GM18907 (cell line): ENCODE measurements at regions not wholly inside any gene's neighbourhood (a gene's known extent, or its start where the extent isn't known, plus 50 kb on each side); places are given as distances from the start of the nearest gene placed in this dataset.
A peak's percentile ranks its signal among the peaks of the same experiment; 100 is the strongest.
"Not testable (repeated sequence)": the region's sequence is repeated elsewhere in the genome, so short reads cannot be mapped to it uniquely, and the experiment has no call there.

Experiments used
- ATAC-seq: cut with Tn5 transposase; IDR thresholded peaks from one replicate; pipeline ENCODE4 v1.9.1; 2021; ENCODE audit warnings: mild to moderate bottlenecking, moderate library complexity; ENCODE audit not compliant: unreplicated experiment

- ATAC-seq, result not testable (repeated sequence)
These were observed 1471.5 kb downstream of the FOXD4L5 start for GRCh38 chr9:63813391-63814021.

DNA sequence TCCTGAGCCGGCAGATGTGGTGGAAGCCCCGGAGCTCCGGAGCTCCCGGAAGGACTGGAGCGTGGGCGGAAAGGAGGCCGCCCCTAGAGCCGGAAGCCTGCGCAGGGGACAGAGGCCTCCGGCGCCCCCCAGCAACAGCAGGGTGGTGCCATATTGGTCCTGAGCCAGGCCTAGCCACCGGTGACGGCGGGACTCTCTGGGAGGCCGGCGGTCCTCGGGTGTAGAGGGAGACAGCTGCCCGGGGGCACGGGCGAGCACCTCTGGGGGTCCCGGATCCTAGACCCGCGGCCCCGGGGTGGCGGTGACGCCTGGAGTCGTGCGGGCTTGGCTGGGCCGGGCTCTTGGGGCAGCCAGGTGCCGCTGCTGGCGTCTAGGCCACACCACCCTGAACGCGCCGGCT lies 1472.2 kb downstream of the FOXD4L5 start:
- ATAC-seq, result peak; percentile 69

DNA sequence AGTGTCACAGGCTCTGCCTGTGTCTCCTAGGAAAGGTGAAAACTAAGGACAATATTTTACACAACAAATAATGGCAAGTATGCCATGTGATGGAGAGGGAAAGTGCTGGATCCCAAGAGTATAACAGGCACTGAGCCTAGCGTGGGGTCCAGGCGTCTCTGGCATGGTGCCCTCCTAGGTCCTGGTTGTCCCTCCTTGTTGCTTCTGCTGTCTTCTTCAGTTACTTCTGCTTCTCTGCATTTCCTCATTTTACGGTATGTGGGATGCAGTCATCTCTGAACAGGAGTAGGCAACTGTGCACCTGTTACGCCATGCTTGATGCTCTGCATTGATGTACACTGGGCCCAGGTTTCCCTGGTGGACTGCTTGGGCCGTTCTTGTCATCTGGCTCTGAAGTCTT lies 1480.8 kb downstream of the FOXD4L5 start:
- not testable (repeated sequence) for ATAC-seq

DNA sequence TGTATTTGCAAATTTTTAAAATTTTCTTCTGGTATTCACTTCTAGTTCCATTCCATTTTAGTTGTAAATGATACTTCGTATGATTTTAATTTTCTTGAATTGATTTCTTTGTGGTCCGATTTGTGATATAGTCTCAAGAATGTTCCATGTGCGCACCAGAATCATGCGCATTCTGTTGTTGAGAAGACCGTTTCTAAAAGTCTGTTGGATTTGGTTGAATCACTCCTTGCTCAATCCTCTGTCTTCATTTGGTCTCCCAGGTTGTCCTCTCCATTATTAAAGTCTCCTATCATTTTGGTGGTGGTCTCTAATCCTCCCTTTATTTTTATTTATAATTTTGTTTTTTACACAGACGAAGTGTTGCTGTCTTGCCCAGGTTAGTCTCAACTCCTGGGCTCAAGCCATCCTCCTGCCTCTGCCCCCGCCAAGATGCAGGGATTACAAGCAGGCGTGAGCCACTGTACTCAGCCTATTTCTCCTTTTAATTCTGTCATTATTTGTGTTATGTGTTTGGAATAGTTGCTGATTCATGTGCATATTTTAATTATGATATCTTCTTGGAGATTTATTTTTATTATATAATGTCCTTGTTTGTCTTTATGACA lies 1490.8 kb downstream of the FOXD4L5 start:
- not testable (repeated sequence) for ATAC-seq

GRCh38 chr9:63787454-63787853 lies 1497.6 kb downstream of the FOXD4L5 start:
- not testable (repeated sequence) for ATAC-seq

DNA sequence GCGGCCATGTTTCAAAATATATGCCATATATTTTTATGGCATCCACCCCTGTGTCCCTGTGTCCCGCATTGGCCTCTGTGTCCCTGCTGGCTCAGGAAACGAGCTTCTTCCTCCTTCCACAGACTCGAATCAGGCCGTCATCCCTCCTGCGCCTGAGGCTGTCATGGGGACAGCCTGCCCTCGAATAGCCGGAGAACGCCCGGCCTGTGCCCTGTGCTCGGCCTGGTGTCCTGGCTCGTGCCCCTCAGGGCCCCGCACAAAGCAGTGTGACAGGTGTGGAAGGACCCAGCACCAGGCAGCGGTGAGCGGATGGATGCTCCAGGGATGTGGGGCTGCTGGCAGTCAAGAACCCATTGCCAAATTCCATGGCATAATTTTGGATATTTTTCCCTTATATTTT lies 1500.0 kb downstream of the FOXD4L5 start:
- ATAC-seq, result not testable (repeated sequence)

DNA sequence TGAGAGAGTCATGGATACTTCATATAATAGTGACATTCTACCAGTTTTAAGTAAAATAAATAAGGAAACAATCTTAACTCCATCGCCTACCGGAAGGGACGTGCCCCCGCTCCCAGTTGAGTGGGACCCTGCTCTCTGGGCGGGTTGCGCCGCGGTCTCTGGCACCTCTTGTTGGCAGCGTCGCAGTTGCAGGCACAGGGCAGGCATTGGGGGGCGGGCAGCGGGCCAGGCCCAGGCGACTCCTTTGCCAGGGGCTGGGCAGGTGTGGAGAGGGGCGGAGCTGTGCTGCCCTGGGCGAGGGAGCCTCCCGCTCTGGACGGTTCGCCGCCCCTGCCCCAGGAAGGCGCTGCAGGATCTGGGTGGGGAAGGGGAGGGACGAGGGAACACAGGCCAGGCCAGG lies 1500.6 kb downstream of the FOXD4L5 start:
- ATAC-seq, result not testable (repeated sequence)

DNA sequence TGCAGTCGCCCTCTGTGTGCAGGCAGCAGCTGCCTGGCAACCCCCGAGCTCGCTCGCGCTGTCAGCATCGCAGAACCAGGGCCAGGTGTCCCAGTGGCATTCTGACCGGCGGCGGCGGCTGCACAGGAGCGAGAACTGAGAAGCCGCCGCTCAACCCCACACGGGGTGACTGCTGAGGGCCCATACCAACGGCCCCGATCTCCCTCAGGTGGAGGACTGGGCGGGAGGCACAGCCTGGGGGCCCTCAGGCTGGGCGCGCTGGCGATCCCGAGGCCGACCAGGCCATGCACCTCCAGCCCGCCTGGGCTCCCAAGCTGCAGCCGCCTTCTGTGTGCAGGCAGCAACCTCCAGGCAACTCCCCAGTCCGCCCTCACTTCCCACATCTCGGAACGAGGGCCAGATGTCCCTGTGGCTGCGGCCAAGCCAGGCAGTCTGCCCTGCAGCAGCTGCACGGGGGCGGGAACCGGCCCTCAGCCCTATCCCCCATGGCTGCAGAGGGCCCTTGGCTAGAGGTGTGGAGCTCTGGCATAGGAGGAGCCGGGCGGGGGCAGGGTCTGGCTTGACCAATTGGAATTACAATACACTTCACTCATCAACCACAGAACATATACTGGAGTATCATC lies 1503.1 kb downstream of the FOXD4L5 start:
- peak; percentile 43 for ATAC-seq

DNA sequence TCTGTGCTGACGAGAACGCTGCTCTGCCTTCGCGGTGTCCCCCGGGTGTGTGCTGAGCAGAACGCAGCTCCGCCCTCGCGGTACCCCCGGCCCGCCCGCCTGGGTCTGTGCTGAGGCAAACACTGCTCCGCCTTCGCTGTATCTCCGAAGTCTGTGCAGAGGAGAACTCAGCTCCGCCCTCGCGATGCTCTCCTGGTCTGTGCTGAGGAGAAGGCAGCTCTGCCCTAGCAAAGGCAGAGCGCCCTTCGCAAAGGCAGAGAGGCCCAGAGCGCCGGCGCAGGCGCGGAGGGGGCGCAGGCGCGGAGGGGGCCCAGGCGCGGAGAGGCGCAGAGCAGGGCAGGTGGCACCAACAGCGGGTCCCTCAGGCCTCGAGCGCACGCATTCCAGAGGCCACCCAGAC lies 1503.6 kb downstream of the FOXD4L5 start:
- peak; percentile 99 for ATAC-seq

DNA sequence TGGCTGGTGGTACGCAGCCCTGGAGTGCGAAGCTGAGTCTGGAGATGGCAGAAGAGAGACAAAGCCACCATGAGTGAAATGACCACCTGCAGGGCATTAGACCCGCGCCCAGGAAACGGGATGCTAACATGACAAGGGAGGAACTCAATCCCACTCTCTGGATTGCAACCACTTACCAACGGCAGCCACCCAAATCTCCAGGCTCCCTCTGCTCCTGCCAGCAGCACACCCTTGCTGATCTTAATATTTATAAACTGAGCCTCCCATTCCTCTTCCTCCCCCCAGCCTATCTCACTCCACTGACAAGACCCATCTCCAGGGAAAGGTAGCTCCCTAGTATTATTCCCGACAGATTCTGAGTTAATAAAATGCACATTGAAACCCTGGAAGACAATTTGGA lies 1508.8 kb downstream of the FOXD4L5 start:
- not testable (repeated sequence) for ATAC-seq

DNA sequence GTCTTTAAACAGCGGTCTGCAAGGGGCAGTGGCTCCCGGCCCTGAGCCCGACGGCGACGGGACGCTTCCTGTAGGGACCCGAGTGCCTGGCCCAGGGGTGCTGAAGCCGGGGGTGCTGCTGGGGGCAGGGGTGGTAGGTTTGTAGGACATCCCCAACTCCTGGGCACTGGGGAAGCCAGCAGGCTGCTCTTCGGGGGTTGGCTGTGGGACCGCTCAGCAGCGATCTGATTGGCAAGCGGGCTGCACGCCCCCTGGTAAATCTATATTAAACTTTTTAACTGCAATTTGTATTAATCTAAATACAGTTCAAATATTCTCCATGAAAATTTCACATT lies 1510.0 kb downstream of the FOXD4L5 start:
- ATAC-seq, result not testable (repeated sequence)

GRCh38 chr9:63774369-63775091 lies 1510.5 kb downstream of the FOXD4L5 start:
- not testable (repeated sequence) for ATAC-seq

DNA sequence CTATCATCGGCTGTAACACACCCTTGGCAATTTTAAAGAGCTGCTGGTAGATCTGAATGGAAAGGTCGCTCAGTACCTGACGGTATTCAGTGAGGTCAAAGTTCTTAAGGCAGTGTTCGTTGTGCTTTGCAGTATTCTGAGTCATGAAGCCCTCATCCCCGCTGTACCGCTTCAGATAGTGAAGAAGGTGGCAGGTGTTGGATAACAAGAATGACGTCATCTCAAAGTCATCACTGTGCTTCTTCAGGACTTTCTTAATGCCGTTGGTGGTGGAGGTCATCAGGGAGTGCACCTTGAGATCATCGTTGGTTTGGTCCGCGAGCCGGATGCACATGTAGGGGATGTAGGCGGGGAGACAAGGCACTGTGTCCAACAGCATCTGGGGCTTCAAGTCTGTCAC lies 1522.8 kb downstream of the FOXD4L5 start:
- ATAC-seq, result not testable (repeated sequence)

DNA sequence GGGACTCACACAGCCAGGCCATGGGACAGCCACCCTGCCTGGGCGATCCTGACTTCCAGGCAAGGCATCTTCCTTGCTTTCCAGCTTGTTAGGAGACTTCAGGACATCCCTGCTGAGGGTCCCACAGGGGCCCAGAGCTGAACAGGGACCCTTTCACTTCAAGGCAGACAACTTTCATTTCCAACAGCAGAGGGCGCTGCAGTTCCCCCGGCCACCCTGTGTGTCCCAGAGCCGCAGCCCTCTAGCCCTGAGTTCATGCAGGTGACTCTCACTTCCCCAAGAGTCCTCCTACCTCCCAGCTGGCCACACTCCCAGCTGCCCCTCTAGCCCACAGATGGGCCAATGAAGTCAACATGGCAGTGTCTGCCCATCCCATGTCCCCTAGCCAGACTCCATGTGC lies 1556.0 kb downstream of the FOXD4L5 start:
- not testable (repeated sequence) for ATAC-seq

DNA sequence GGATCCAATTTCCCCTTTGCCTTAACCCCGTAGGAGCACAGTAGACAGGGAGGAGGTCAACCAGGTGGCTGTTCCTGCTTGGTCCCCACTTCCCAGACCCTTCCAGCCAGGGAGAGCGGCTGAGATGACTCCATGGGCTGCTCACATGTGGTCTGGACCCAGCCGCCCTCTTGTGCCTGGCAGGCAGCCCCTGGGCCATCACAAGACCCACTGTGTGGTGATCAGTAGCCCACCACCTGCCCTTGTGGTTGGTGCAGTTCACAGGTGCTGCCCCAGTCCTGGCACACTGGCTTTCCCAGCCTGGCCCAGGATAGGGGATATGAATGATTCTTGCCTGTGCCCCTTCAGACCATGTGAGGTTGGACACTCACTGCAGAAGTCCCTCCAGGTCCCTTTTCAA lies 1556.7 kb downstream of the FOXD4L5 start:
- no peak for ATAC-seq

DNA sequence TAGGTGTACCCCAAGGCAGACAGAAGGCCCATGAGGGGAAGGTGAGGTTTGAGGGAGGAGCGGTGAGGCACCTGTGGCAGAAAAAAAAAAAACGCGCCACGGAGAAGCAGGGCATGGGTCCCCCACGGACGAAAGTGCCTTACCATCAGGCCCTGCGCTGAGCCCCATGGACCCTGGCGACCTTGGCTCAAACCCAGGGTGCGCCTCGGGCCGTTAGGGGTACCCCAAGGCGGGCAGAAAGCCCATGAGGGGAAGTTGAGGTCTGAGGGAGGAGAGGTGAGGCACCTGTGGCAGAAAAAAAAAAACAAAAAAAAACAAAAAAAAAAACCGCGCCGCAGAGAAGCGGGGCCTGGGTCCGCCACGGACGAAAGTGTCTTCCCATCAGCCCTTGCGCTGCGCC lies 1576.7 kb downstream of the FOXD4L5 start:
- not testable (repeated sequence) for ATAC-seq

DNA sequence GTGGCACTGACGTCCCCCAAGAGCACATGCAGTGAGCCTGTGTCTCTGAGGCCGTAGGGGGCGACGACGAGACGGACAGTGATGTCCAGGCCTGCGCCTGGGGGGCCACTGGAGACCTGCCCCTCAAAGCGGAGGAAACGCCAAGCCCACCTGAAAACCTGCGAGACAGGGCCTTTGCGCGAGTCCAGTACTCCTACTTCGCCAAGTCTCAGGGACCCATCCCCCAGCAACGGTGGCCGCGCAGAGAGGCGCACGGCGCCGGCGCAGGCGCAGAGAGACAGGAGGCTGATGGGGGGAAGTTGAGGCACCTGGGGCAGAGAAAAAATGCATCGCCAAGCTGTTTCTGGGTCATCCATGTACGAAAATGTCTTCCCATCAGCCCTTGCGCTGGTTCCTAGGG lies 1580.6 kb downstream of the FOXD4L5 start:
- not testable (repeated sequence) for ATAC-seq

GRCh38 chr9:63703670-63704069 lies 1581.3 kb downstream of the FOXD4L5 start:
- ATAC-seq, result not testable (repeated sequence)

- ATAC-seq, result not testable (repeated sequence)
These were observed 1581.8 kb downstream of the FOXD4L5 start for GRCh38 chr9:63703138-63703665.
